Activated CD4-positive, alpha-beta T cell treated with anti-CD3 and anti-CD28 coated beads, Interleukin-2, amount 10 ng/mL, durations not matched to agents 7 days and 5 days (primary cell): ENCODE measurements at regions not wholly inside any gene's neighbourhood (a gene's known extent, or its start where the extent isn't known, plus 50 kb on each side); places are given as distances from the start of the nearest gene placed in this dataset.
"Not testable (repeated sequence)": the region's sequence is repeated elsewhere in the genome, so short reads cannot be mapped to it uniquely, and the experiment has no call there.

Experiments
- CTCF ChIA-PET: fragments of 350-600 bp; sonication (Branson Sonifier 250); formaldehyde crosslinking; loops from one replicate; lab custom pipeline; 2021; ENCODE audit warnings: antibody characterized with exemption; lab: Charles Lee
- POLR2A ChIA-PET: fragments of 350-600 bp; sonication (Branson Sonifier 250); formaldehyde crosslinking; loops from one replicate; lab custom pipeline; 2021; ENCODE audit warnings: antibody characterized with exemption; lab: Charles Lee
- DNase-seq: peaks from one replicate; pipeline ENCODE4 v3.0.0-alpha.2; 2020
- H3K27ac Mint-ChIP-seq: one replicate; pipeline ENCODE4 v1.8.0; 2021; ENCODE audit warnings: mild to moderate bottlenecking, moderate library complexity, mixed read lengths
- H3K27me3 Mint-ChIP-seq: one replicate; pipeline ENCODE4 v1.8.0; 2021; ENCODE audit warnings: mixed read lengths
- H3K36me3 Mint-ChIP-seq: one replicate; pipeline ENCODE4 v1.8.0; 2021; ENCODE audit warnings: low read depth, mixed read lengths
- H3K4me1 Mint-ChIP-seq: one replicate; pipeline ENCODE4 v1.8.0; 2021; ENCODE audit warnings: mixed read lengths
- H3K4me3 Mint-ChIP-seq: one replicate; pipeline ENCODE4 v1.8.0; 2021; ENCODE audit warnings: mild to moderate bottlenecking, moderate library complexity, mixed read lengths
- H3K9me3 Mint-ChIP-seq: one replicate; pipeline ENCODE4 v1.8.0; 2021; ENCODE audit warnings: mixed read lengths

- H3K36me3 Mint-ChIP-seq = no peaks in the 10 kb centered on the region
- no peak overlapping the region for H3K4me3 Mint-ChIP-seq
- H3K27me3 Mint-ChIP-seq = no peaks in the 10 kb centered on the region
- no peak for DNase-seq
- ChIA-PET CTCF (no interaction called here), POLR2A (no interaction called here)
- no peak overlapping the region for H3K27ac Mint-ChIP-seq
- no peaks in the 10 kb centered on the region for H3K4me1 Mint-ChIP-seq
- peaks cover 9% of the 10 kb centered on the region for H3K9me3 Mint-ChIP-seq
Measured at GRCh38 chr14:37695866-37696265, 100.4 kb downstream of the TTC6 start.

- POLR2A ChIA-PET = no interaction called here
- DNase-seq = no peak
- CTCF ChIA-PET = no interaction called here
- H3K4me3 Mint-ChIP-seq = no peak overlapping the region
- H3K36me3 Mint-ChIP-seq = no peaks in the 10 kb centered on the region
- no peak overlapping the region for H3K27ac Mint-ChIP-seq
- peaks cover 9% of the 10 kb centered on the region for H3K9me3 Mint-ChIP-seq
- H3K27me3 Mint-ChIP-seq = no peaks in the 10 kb centered on the region
- no peaks in the 10 kb centered on the region for H3K4me1 Mint-ChIP-seq
Measured at GRCh38 chr14:37697489-37698121, 102.2 kb downstream of the TTC6 start.

- no peak for DNase-seq
- ChIA-PET POLR2A (no interaction called here), CTCF (no interaction called here)
- H3K4me3 Mint-ChIP-seq = no peak overlapping the region
- no peaks in the 10 kb centered on the region for H3K36me3 Mint-ChIP-seq
- H3K27ac Mint-ChIP-seq = no peak overlapping the region
- H3K4me1 Mint-ChIP-seq = no peaks in the 10 kb centered on the region
- H3K27me3 Mint-ChIP-seq = no peaks in the 10 kb centered on the region
- peaks cover 5% of the 10 kb centered on the region for H3K9me3 Mint-ChIP-seq
Measured at GRCh38 chr14:37698840-37699777, 103.7 kb downstream of the TTC6 start.

GRCh38 chr14:37707716-37708115 lies 112.3 kb downstream of the TTC6 start:
- no peaks in the 10 kb centered on the region for H3K27me3 Mint-ChIP-seq
- no peaks in the 10 kb centered on the region for H3K4me1 Mint-ChIP-seq
- no peaks in the 10 kb centered on the region for H3K36me3 Mint-ChIP-seq
- H3K27ac Mint-ChIP-seq = no peak overlapping the region
- CTCF ChIA-PET = no interaction called here
- no peaks in the 10 kb centered on the region for H3K9me3 Mint-ChIP-seq
- no peak overlapping the region for H3K4me3 Mint-ChIP-seq
- no peak for DNase-seq
- POLR2A ChIA-PET = no interaction called here

GRCh38 chr14:37708481-37708880 lies 113.1 kb downstream of the TTC6 start:
- ChIA-PET CTCF (no interaction called here), POLR2A (no interaction called here)
- no peaks in the 10 kb centered on the region for H3K9me3 Mint-ChIP-seq
- H3K36me3 Mint-ChIP-seq = no peaks in the 10 kb centered on the region
- H3K27ac Mint-ChIP-seq = no peak overlapping the region
- no peak overlapping the region for H3K4me3 Mint-ChIP-seq
- H3K4me1 Mint-ChIP-seq = no peaks in the 10 kb centered on the region
- no peak for DNase-seq
- H3K27me3 Mint-ChIP-seq = no peaks in the 10 kb centered on the region

GRCh38 chr14:37709419-37710195 lies 114.2 kb downstream of the TTC6 start:
- Mint-ChIP-seq H3K4me1 (no peaks in the 10 kb centered on the region), H3K4me3 (no peak overlapping the region), H3K9me3 (no peaks in the 10 kb centered on the region), H3K36me3 (no peaks in the 10 kb centered on the region), H3K27me3 (no peaks in the 10 kb centered on the region), H3K27ac (no peak overlapping the region)
- POLR2A ChIA-PET = no interaction called here
- DNase-seq = no peak
- CTCF ChIA-PET = no interaction called here

- Mint-ChIP-seq H3K9me3 (no peaks in the 10 kb centered on the region), H3K4me3 (no peak overlapping the region), H3K27me3 (no peaks in the 10 kb centered on the region), H3K4me1 (no peaks in the 10 kb centered on the region), H3K36me3 (no peaks in the 10 kb centered on the region), H3K27ac (no peak overlapping the region)
- DNase-seq = no peak
- CTCF ChIA-PET = no interaction called here
- POLR2A ChIA-PET = no interaction called here
Measured at GRCh38 chr14:37711356-37711830, 116.0 kb downstream of the TTC6 start.

GRCh38 chr14:37711831-37712475 lies 116.5 kb downstream of the TTC6 start:
- ChIA-PET CTCF (no interaction called here), POLR2A (no interaction called here)
- H3K9me3 Mint-ChIP-seq = no peaks in the 10 kb centered on the region
- DNase-seq = no peak
- no peaks in the 10 kb centered on the region for H3K36me3 Mint-ChIP-seq
- no peaks in the 10 kb centered on the region for H3K27me3 Mint-ChIP-seq
- H3K27ac Mint-ChIP-seq = no peak overlapping the region
- no peaks in the 10 kb centered on the region for H3K4me1 Mint-ChIP-seq
- no peak overlapping the region for H3K4me3 Mint-ChIP-seq

- H3K27me3 Mint-ChIP-seq, DNase-seq, CTCF ChIA-PET, H3K4me3 Mint-ChIP-seq, POLR2A ChIA-PET, H3K4me1 Mint-ChIP-seq, H3K9me3 Mint-ChIP-seq, H3K36me3 Mint-ChIP-seq: not testable (repeated sequence)
- peak overlapping the region; percentile 55 for H3K27ac Mint-ChIP-seq
Measured at GRCh38 chr14:37712476-37712860, 117.0 kb downstream of the TTC6 start.

GRCh38 chr14:37712976-37713431 lies 117.6 kb downstream of the TTC6 start:
- Mint-ChIP-seq H3K9me3 (no peaks in the 10 kb centered on the region), H3K27me3 (no peaks in the 10 kb centered on the region)
- POLR2A ChIA-PET = no interaction called here

GRCh38 chr14:37720131-37720530 lies 124.7 kb downstream of the TTC6 start:
- Mint-ChIP-seq H3K36me3 (no peaks in the 10 kb centered on the region), H3K27me3 (no peaks in the 10 kb centered on the region), H3K9me3 (no peaks in the 10 kb centered on the region), H3K4me3 (no peak overlapping the region), H3K27ac (no peak overlapping the region), H3K4me1 (no peaks in the 10 kb centered on the region)
- no peak for DNase-seq
- CTCF ChIA-PET = no interaction called here
- POLR2A ChIA-PET = no interaction called here

More at GRCh38 chr14:37712976-37713431, 117.6 kb downstream of the TTC6 start:
- H3K4me1 Mint-ChIP-seq = no peaks in the 10 kb centered on the region
- no peaks in the 10 kb centered on the region for H3K36me3 Mint-ChIP-seq
- DNase-seq = no peak
- H3K4me3 Mint-ChIP-seq = no peak overlapping the region
- CTCF ChIA-PET = no interaction called here
- no peak overlapping the region for H3K27ac Mint-ChIP-seq

GRCh38 chr14:37721976-37722659 lies 126.7 kb downstream of the TTC6 start:
- DNase-seq = no peak
- ChIA-PET CTCF (no interaction called here), POLR2A (no interaction called here)
- H3K27me3 Mint-ChIP-seq = no peaks in the 10 kb centered on the region
- no peaks in the 10 kb centered on the region for H3K36me3 Mint-ChIP-seq
- H3K4me1 Mint-ChIP-seq = no peaks in the 10 kb centered on the region
- no peak overlapping the region for H3K27ac Mint-ChIP-seq
- H3K4me3 Mint-ChIP-seq = no peak overlapping the region
- H3K9me3 Mint-ChIP-seq = no peaks in the 10 kb centered on the region
